T-cell (primary cell): ENCODE measurements at regions not wholly inside any gene's neighbourhood (a gene's known extent, or its start where the extent isn't known, plus 50 kb on each side); places are given as distances from the start of the nearest gene placed in this dataset.

Experiments used
- ATAC-seq, 4 experiments: fragments of 200-7000 bp in 3 of 4; fragments of 150-1000 bp in 1 of 4; cut with Tn5 transposase; replicated peaks in 1 of 4; 1 replicate in 3 of 4; 2 replicates in 1 of 4; pipeline ENCODE4 v1.10.0; 2021; ENCODE audit warnings: moderate library complexity in 3 of 4, mild to moderate bottlenecking in 2 of 4, moderate number of reproducible peaks in 1 of 4
- CTCF ChIA-PET, 2 donors: fragments of 300-600 bp; sonication (Branson Sonifier 250); formaldehyde crosslinking; loops; one replicate each; lab custom pipeline; 2022; ENCODE audit warnings: antibody characterized with exemption in 2 of 2; lab: Charles Lee
- POLR2A ChIA-PET, 2 donors: fragments of 300-600 bp; sonication (Branson Sonifier 250); formaldehyde crosslinking; loops; one replicate each; lab custom pipeline; 2022; ENCODE audit warnings: antibody characterized with exemption in 2 of 2; lab: Charles Lee
- DNase-seq, 35 experiments: peaks; one replicate each; pipeline versions ENCODE4 v3.0.0 to v3.0.0-alpha.2; 2013 to 2023
- H3K27ac ChIP-seq: one replicate; pipeline ENCODE4 v1.5.1; 2013; ENCODE audit warnings: low read length
- H3K27me3 ChIP-seq, 2 experiments: replicated peaks in 1 of 2; 1 replicate in 1 of 2; 2 replicates in 1 of 2; pipeline versions ENCODE4 v1.6.1 to v1.7.0; 2013; ENCODE audit warnings: low read length in 1 of 2, mixed read lengths in 1 of 2; ENCODE audit not compliant: control insufficient read depth in 2 of 2, insufficient read depth in 2 of 2; ENCODE audit errors: extremely low read depth in 1 of 2
- H3K36me3 ChIP-seq, 2 donors: 1 replicate in 1 of 2; 2 replicates in 1 of 2; pipeline versions ENCODE4 v1.6.1 to v1.7.0; 2013; ENCODE audit warnings: low read length in 1 of 2; ENCODE audit not compliant: control insufficient read depth in 2 of 2, insufficient read depth in 1 of 2; ENCODE audit errors: extremely low read depth in 1 of 2
- H3K4me1 ChIP-seq, 2 experiments: 1 replicate in 1 of 2; 2 replicates in 1 of 2; pipeline versions ENCODE4 v1.6.1 to v1.7.0; 2013; ENCODE audit warnings: low read length in 2 of 2, mixed read lengths in 1 of 2; ENCODE audit not compliant: insufficient read depth in 2 of 2, control insufficient read depth in 1 of 2; ENCODE audit errors: extremely low read depth in 1 of 2
- H3K4me3 ChIP-seq, 2 donors: 1 replicate in 1 of 2; 2 replicates in 1 of 2; pipeline versions ENCODE4 v1.5.1 to v1.7.0; 2013; ENCODE audit warnings: mild to moderate bottlenecking in 2 of 2, low read length in 1 of 2, moderate library complexity in 1 of 2; ENCODE audit not compliant: control insufficient read depth in 1 of 2; ENCODE audit errors: extremely low read depth in 1 of 2
- H3K9me3 ChIP-seq: 2 replicates; pipeline ENCODE4 v1.7.0; 2013
- H3K27ac Mint-ChIP-seq, 2 donors: one replicate each; pipeline ENCODE4 v1.8.0; 2020 to 2021; ENCODE audit warnings: mild to moderate bottlenecking in 2 of 2, mixed read lengths in 2 of 2
- H3K27me3 Mint-ChIP-seq, 2 donors: one replicate each; pipeline ENCODE4 v1.8.0; 2021 to 2022; ENCODE audit warnings: mixed read lengths in 2 of 2
- H3K36me3 Mint-ChIP-seq: one replicate; pipeline ENCODE4 v1.8.0; 2021; ENCODE audit warnings: mixed read lengths
- H3K4me1 Mint-ChIP-seq, 3 donors: one replicate each; pipeline ENCODE4 v1.8.0; 2020 to 2022; ENCODE audit warnings: mixed read lengths in 3 of 3, mild to moderate bottlenecking in 1 of 3
- H3K4me3 Mint-ChIP-seq, 3 donors: one replicate each; pipeline ENCODE4 v1.8.0; 2020 to 2022; ENCODE audit warnings: mild to moderate bottlenecking in 3 of 3, mixed read lengths in 3 of 3, moderate library complexity in 3 of 3
- H3K9me3 Mint-ChIP-seq, 3 donors: one replicate each; pipeline ENCODE4 v1.8.0; 2020 to 2022; ENCODE audit warnings: mixed read lengths in 3 of 3
- WGBS: methylation state at CpG from one replicate; pipeline ENCODE4 v1.1.5; 2013; ENCODE audit warnings: missing lambda C conversion rate; ENCODE audit not compliant: insufficient coverage; 5-methylcytosine and 5-hydroxymethylcytosine counted together

DNA sequence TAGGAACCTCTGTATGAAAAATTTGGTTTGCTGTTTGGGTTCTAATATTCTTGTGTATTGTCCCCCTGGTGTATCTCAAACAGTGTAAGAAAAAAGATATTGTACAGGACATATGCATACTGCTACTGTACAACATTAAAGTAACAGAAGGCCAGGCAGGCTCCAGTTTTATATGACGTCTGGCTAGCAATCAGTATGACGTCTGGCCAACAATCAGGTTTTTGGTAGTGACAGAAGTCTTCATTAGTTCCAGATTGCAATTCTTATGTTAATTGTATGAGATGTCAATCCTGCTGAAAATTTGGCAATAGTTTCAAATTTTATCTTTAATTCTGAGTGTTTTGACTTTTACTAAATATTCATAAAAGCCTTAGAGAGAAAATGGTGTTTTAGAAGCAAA lies 67.9 kb upstream of the KCND2 start:
- Histone ChIP-seq H3K9me3 (no peaks in the 10 kb centered on the region), H3K27ac (no peak overlapping the region), H3K36me3 (no peaks in the 10 kb centered on the region), H3K4me1 (no peaks in the 10 kb centered on the region), H3K4me3 (no peak overlapping the region), H3K27me3 (no peaks in the 10 kb centered on the region)
- Mint-ChIP-seq H3K36me3 (no peaks in the 10 kb centered on the region), H3K9me3 (peaks cover 10 to 13% (median 10%) of the 10 kb centered on the region in 3 donors), H3K4me1 (no peaks in the 10 kb centered on the region), H3K27me3 (no peaks in the 10 kb centered on the region), H3K4me3 (no peak overlapping the region), H3K27ac (no peak overlapping the region)
- DNase-seq (no peak), ATAC-seq (no peak)
- WGBS, result 58% methylated on average over 2 of the region's 2 CpGs
- ChIA-PET POLR2A (no interaction called here), CTCF (no interaction called here)

DNA sequence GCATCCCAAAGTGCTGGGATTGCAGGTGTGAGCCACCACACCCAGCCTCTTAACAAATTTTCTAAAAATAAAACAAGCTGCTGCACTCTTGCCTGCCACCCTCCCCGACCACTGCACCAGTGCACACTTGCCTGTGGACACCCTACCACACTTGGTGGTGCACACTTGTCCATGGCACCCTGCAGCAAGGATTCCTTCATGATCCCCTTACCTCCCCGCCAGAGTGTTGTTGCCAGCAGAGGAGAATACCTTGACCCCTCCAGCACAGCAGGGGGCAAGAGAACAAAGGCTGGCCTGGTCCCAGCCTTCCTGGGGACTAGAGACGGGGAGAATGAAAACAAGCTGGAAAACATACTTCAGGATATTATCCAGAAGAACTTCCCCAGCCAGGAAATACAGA lies 65.9 kb upstream of the KCND2 start:
- Mint-ChIP-seq H3K4me1 (no peaks in the 10 kb centered on the region), H3K4me3 (no peak overlapping the region), H3K9me3 (peaks cover 10 to 18% (median 13%) of the 10 kb centered on the region in 3 donors), H3K27ac (no peak overlapping the region), H3K36me3 (no peaks in the 10 kb centered on the region), H3K27me3 (no peaks in the 10 kb centered on the region)
- CTCF ChIA-PET, result no interaction called here
- POLR2A ChIA-PET, result no interaction called here
- no peak overlapping the region for H3K27ac ChIP-seq
- no peak for DNase-seq
- no peak for ATAC-seq
- no peaks in the 10 kb centered on the region for H3K9me3 ChIP-seq
- H3K4me1 ChIP-seq, result no peaks in the 10 kb centered on the region
- 50% methylated on average over 1 of the region's 3 CpGs for WGBS
- no peaks in the 10 kb centered on the region for H3K36me3 ChIP-seq
- no peaks in the 10 kb centered on the region for H3K27me3 ChIP-seq
- H3K4me3 ChIP-seq, result no peak overlapping the region

DNA sequence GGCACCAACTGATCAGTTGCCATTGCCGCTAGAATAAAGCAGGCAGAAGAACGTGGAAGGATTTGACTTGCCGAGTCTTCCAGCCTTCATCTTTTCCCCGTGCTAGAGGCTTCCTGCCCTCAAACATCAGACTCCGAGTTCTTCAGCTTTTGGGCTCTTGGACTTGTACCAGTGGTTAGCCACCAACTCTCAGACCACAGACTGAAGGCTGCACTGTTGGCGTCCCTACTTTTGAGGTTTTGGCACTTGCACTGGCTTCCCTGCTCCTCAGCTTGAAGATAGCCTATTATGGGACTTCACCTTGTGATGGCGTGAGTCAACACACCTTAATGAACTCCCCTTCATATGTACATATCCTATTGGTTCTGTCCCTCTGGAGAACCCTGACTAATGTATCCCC lies 57.3 kb upstream of the KCND2 start:
- H3K4me1 Mint-ChIP-seq, result no peaks in the 10 kb centered on the region
- POLR2A ChIA-PET, result no interaction called here
- H3K27me3 Mint-ChIP-seq, result no peaks in the 10 kb centered on the region
- H3K9me3 Mint-ChIP-seq, result peaks cover 5 to 14% (median 13%) of the 10 kb centered on the region in 3 donors
- no peak for DNase-seq
- H3K27ac ChIP-seq, result no peak overlapping the region
- H3K27me3 ChIP-seq, result no peaks in the 10 kb centered on the region
- H3K27ac Mint-ChIP-seq, result no peak overlapping the region
- ATAC-seq, result no peak
- no peak overlapping the region for H3K4me3 Mint-ChIP-seq
- no peak overlapping the region for H3K4me3 ChIP-seq
- no peaks in the 10 kb centered on the region for H3K36me3 Mint-ChIP-seq
- no peaks in the 10 kb centered on the region for H3K9me3 ChIP-seq
- 88% methylated on average over 6 of the region's 7 CpGs for WGBS
- CTCF ChIA-PET, result no interaction called here
- H3K4me1 ChIP-seq, result no peaks in the 10 kb centered on the region
- H3K36me3 ChIP-seq, result no peaks in the 10 kb centered on the region

DNA sequence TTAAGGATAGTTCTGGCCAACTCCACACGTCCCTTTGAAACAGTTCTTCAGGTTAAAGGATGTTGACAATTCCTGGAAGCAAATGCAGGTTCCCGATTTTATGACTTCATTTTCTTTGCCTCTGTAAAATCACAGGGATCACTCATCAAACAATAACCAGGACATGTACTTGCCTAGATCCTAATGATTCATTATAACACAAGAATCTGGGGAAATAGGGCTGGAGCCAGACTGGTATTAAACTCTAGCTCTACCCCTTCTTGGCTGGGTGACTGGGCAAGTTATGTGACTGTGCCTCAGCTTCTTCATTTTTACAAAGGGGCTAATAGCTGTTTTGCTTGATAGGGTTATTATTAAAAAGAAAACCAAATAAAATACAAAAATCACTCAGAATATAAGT lies 56.0 kb upstream of the KCND2 start:
- POLR2A ChIA-PET, result no interaction called here
- H3K4me1 Mint-ChIP-seq, result no peaks in the 10 kb centered on the region

DNA sequence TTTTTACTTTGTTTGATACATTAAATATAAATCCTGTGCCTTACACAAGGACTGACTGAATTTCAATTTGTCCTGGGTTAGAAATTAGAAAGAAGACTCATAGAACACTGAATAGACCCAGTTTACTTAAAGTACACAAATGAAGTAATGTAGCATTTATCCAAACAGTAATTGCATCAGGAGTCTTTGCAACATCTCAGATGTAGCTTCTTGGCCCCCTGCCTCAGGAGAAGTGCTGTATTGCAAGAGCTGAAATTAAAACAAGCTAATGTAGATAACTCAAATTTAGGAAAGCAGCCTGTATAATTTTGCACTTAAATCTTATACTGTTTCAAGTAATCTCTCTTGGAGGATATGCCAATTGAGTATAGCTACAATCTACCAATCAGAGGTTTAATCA lies 54.3 kb upstream of the KCND2 start:
- ATAC-seq, result no peak
- H3K36me3 ChIP-seq, result no peaks in the 10 kb centered on the region
- H3K4me1 Mint-ChIP-seq, result no peaks in the 10 kb centered on the region
- DNase-seq, result no peak
- ChIA-PET POLR2A (no interaction called here), CTCF (no interaction called here)
- H3K27me3 ChIP-seq, result no peaks in the 10 kb centered on the region
- H3K4me3 ChIP-seq, result no peak overlapping the region
- H3K27ac ChIP-seq, result no peak overlapping the region
- no peaks in the 10 kb centered on the region for H3K36me3 Mint-ChIP-seq
- no peaks in the 10 kb centered on the region for H3K4me1 ChIP-seq
- H3K27me3 Mint-ChIP-seq, result no peaks in the 10 kb centered on the region
- peaks cover 0 to 7% (median 6%) of the 10 kb centered on the region in 3 donors for H3K9me3 Mint-ChIP-seq
- H3K4me3 Mint-ChIP-seq, result no peak overlapping the region
- H3K9me3 ChIP-seq, result no peaks in the 10 kb centered on the region
- H3K27ac Mint-ChIP-seq, result no peak overlapping the region

More for the DNA sequence above, 56.0 kb upstream of the KCND2 start:
- Histone ChIP-seq H3K4me3 (no peak overlapping the region), H3K27ac (no peak overlapping the region), H3K4me1 (no peaks in the 10 kb centered on the region), H3K36me3 (no peaks in the 10 kb centered on the region), H3K27me3 (no peaks in the 10 kb centered on the region), H3K9me3 (no peaks in the 10 kb centered on the region)
- Mint-ChIP-seq H3K4me3 (no peak overlapping the region), H3K27me3 (no peaks in the 10 kb centered on the region), H3K27ac (no peak overlapping the region), H3K36me3 (no peaks in the 10 kb centered on the region), H3K9me3 (peaks cover 5 to 14% (median 9%) of the 10 kb centered on the region in 3 donors)
- DNase-seq (no peak), ATAC-seq (no peak)
- WGBS, result 50% methylated on average over 1 of the region's 2 CpGs
- CTCF ChIA-PET, result no interaction called here

DNA sequence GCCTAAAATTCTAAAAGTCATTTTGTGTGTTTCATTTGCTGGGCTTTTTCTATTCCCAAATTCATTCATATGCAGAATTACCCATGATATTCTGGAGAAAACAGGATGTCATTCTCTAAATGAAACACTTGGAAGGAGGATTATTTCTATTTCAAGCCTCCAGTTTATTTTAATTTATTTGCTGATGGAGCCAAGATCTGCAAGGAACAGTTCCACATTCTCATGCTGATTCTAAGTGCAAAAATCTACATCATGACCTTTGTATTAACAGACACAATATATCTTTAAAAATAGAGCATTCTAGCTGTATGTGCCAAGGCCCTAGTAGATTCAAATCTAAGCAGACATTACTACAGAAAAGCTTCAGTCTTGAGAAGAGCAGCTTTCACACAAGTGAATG lies 51.3 kb upstream of the KCND2 start:
- ChIA-PET POLR2A (no interaction called here), CTCF (no interaction called here)
- Histone ChIP-seq H3K9me3 (no peaks in the 10 kb centered on the region), H3K36me3 (no peaks in the 10 kb centered on the region), H3K27me3 (no peaks in the 10 kb centered on the region), H3K4me1 (no peaks in the 10 kb centered on the region), H3K4me3 (no peak overlapping the region), H3K27ac (no peak overlapping the region)
- DNase-seq (no peak), ATAC-seq (no peak)
- peaks cover 5 to 9% (median 9%) of the 10 kb centered on the region in 3 donors for H3K9me3 Mint-ChIP-seq
- H3K27ac Mint-ChIP-seq, result no peak overlapping the region
- H3K27me3 Mint-ChIP-seq, result no peaks in the 10 kb centered on the region
- no peaks in the 10 kb centered on the region for H3K36me3 Mint-ChIP-seq
- H3K4me1 Mint-ChIP-seq, result no peaks in the 10 kb centered on the region
- no peak overlapping the region for H3K4me3 Mint-ChIP-seq
